ENCODE measurements at regions not wholly inside any gene's neighbourhood (a gene's known extent, or its start where the extent isn't known, plus 50 kb on each side); places are given as distances from the start of the nearest gene placed in this dataset.

DNA sequence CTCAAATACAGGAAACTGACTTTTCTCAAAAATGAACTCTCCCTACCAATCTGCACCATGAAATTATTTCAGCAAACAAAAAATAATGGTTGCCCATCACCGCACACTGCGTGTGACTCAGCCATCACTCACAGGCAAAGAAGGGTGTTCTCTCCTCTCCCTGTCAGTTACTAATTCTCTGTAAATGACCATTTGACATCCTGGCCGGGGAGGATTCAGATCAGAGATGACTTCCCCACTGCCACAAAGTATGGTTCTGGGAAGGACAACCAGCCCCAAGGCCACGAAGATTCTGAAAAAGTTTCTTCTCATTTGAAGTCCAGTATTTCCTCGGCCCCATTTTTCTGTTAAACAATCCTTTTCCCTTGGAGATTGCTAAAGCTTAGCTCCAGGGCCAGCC, 199.4 kb downstream of the AUH start (continued):
- TF ChIP-seq RXRA (IDR thresholded peaks at IDR 0.05; ENCODE audit: insufficient read depth, low read depth, low read length) (no peak), RAD21 (IDR thresholded peaks at IDR 0.05 in 1 of 2, conservative IDR thresholded peaks at IDR 0.05 in 1 of 2; ENCODE audit: low read depth in 2 of 2, low read length in 2 of 2) (no peak), CTBP2 (IDR thresholded peaks at IDR 0.05; ENCODE audit: borderline replicate concordance, insufficient read depth, insufficient read length, low read length) (no peak), BCL11A (IDR thresholded peaks at IDR 0.05; ENCODE audit: low read depth in 2 of 2, low read length in 2 of 2) (no peak)
- TF ChIP-seq, protein P1, sequence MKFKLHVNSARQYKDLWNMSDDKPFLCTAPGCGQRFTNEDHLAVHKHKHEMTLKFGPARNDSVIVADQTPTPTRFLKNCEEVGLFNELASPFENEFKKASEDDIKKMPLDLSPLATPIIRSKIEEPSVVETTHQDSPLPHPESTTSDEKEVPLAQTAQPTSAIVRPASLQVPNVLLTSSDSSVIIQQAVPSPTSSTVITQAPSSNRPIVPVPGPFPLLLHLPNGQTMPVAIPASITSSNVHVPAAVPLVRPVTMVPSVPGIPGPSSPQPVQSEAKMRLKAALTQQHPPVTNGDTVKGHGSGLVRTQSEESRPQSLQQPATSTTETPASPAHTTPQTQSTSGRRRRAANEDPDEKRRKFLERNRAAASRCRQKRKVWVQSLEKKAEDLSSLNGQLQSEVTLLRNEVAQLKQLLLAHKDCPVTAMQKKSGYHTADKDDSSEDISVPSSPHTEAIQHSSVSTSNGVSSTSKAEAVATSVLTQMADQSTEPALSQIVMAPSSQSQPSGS (IDR thresholded peaks at IDR 0.05; ENCODE audit: low read length): no peak
